DOHH2 (cell line): ENCODE measurements at regions not wholly inside any gene's neighbourhood (a gene's known extent, or its start where the extent isn't known, plus 50 kb on each side); places are given as distances from the start of the nearest gene placed in this dataset.

Experiments used
- H3F3A ChIP-seq: fragments of 200-600 bp; sonication (generic), shearing (Covaris generic); 2 replicates; pipeline ENCODE4 v1.6.0; 2016; ENCODE audit warnings: antibody characterized with exemption, mild to moderate bottlenecking; ENCODE audit not compliant: control insufficient read depth, insufficient read depth
- H3K27ac ChIP-seq: fragments of 200-600 bp; sonication (generic); 2 replicates; pipeline ENCODE4 v1.5.1; 2014; ENCODE audit warnings: low read depth, mild to moderate bottlenecking, low read length, moderate library complexity
- H3K27me3 ChIP-seq: fragments of 200-600 bp; sonication (generic); 2 replicates; pipeline ENCODE4 v1.6.1; 2014; ENCODE audit warnings: mild to moderate bottlenecking, low read length, mixed read lengths; ENCODE audit not compliant: control insufficient read depth
- H3K36me3 ChIP-seq: fragments of 200-600 bp; sonication (generic); 2 replicates; pipeline ENCODE4 v1.6.1; 2014; ENCODE audit warnings: mild to moderate bottlenecking, low read length, moderate library complexity, mixed read lengths; ENCODE audit not compliant: control insufficient read depth
- H3K4me1 ChIP-seq: fragments of 200-600 bp; sonication (generic); 2 replicates; pipeline ENCODE4 v1.6.1; 2014; ENCODE audit warnings: mild to moderate bottlenecking, low read length, mixed read lengths; ENCODE audit not compliant: control insufficient read depth
- H3K4me2 ChIP-seq: fragments of 200-600 bp; sonication (generic); 2 replicates; pipeline ENCODE4 v1.6.0; 2014; ENCODE audit warnings: mild to moderate bottlenecking, low read length, moderate library complexity
- H3K4me3 ChIP-seq: fragments of 200-600 bp; sonication (generic); 2 replicates; pipeline ENCODE4 v1.5.1; 2014; ENCODE audit warnings: mild to moderate bottlenecking, low read length, mixed read lengths
- H3K79me2 ChIP-seq: fragments of 200-600 bp; sonication (generic); 2 replicates; pipeline ENCODE4 v1.6.1; 2014; ENCODE audit warnings: mild to moderate bottlenecking, low read length, mixed read lengths; ENCODE audit not compliant: control insufficient read depth
- H3K9me2 ChIP-seq: fragments of 200-600 bp; sonication (generic); replicated peaks from 2 replicates; pipeline ENCODE4 v1.6.1; 2014; ENCODE audit warnings: mild to moderate bottlenecking, low read length, mixed read lengths; ENCODE audit not compliant: control insufficient read depth
- H3K9me3 ChIP-seq: fragments of 200-600 bp; sonication (generic); 2 replicates; pipeline ENCODE4 v1.6.1; 2014; ENCODE audit warnings: antibody characterized with exemption, low read length, mixed read lengths; ENCODE audit not compliant: control insufficient read depth, insufficient read depth
- H4K20me1 ChIP-seq: fragments of 200-600 bp; sonication (generic); 2 replicates; pipeline ENCODE4 v1.6.0; 2014; ENCODE audit warnings: low read depth, mild to moderate bottlenecking, antibody characterized with exemption, low read length, moderate library complexity; ENCODE audit not compliant: control insufficient read depth, insufficient read depth
- EZH2phosphoT487 ChIP-seq: fragments of 200-600 bp; sonication (generic); IDR thresholded peaks from 2 replicates; pipeline ENCODE4 v1.6.1; 2017; ENCODE audit warnings: borderline replicate concordance, mild to moderate bottlenecking, antibody characterized with exemption, low read length, moderate library complexity, mixed read lengths
- TF ChIP-seq, protein P1 (sequence below): fragments of 200-600 bp; sonication (generic); IDR thresholded peaks from one replicate; pipeline ENCODE4 v1.5.1; 2014; ENCODE audit warnings: antibody characterized with exemption, mild to moderate bottlenecking, low read depth, low read length; ENCODE audit not compliant: poor library complexity, severe bottlenecking

DNA sequence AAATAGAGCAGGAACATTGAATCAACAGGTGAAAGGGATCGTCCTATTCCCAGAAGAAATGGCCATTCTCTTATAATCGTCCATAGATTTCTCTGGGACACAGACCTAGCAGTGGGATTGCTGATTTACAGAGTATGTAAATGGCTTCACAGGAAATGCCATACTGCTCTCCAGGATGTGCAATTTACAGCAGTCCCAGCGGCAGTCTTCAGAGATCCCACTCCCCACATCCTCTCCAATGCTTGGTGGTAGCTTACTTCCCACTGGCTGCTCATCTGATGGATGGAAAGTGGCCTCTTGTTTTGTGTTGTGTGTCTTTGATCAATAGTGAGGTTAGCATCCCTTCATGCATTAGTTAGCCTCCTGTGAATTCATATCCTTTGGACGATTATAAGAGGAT, 58.1 kb upstream of the PRMT8 start:
- no peaks in the 10 kb centered on the region for H3K9me3 ChIP-seq
- TF ChIP-seq EZH2phosphoT487, result no peak
- TF ChIP-seq, protein P1, sequence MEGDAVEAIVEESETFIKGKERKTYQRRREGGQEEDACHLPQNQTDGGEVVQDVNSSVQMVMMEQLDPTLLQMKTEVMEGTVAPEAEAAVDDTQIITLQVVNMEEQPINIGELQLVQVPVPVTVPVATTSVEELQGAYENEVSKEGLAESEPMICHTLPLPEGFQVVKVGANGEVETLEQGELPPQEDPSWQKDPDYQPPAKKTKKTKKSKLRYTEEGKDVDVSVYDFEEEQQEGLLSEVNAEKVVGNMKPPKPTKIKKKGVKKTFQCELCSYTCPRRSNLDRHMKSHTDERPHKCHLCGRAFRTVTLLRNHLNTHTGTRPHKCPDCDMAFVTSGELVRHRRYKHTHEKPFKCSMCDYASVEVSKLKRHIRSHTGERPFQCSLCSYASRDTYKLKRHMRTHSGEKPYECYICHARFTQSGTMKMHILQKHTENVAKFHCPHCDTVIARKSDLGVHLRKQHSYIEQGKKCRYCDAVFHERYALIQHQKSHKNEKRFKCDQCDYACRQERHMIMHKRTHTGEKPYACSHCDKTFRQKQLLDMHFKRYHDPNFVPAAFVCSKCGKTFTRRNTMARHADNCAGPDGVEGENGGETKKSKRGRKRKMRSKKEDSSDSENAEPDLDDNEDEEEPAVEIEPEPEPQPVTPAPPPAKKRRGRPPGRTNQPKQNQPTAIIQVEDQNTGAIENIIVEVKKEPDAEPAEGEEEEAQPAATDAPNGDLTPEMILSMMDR, result no peak
- H3K9me2 ChIP-seq, result no peaks in the 10 kb centered on the region
- no peak overlapping the region for H3K4me2 ChIP-seq
- no peaks in the 10 kb centered on the region for H4K20me1 ChIP-seq
- no peaks in the 10 kb centered on the region for H3F3A ChIP-seq
- H3K27ac ChIP-seq, result no peak overlapping the region
- H3K27me3 ChIP-seq, result no peaks in the 10 kb centered on the region
- no peaks in the 10 kb centered on the region for H3K36me3 ChIP-seq
- H3K79me2 ChIP-seq, result no peaks in the 10 kb centered on the region
- H3K4me3 ChIP-seq, result no peak overlapping the region
- no peaks in the 10 kb centered on the region for H3K4me1 ChIP-seq

- H3K27me3 ChIP-seq, result peaks cover 8% of the 10 kb centered on the region
- H3K4me3 ChIP-seq, result no peak overlapping the region
- TF ChIP-seq, protein P1, result no peak
- TF ChIP-seq EZH2phosphoT487, result no peak
Observed at GRCh38 chr12:3436461-3437065, 54.4 kb upstream of the PRMT8 start.

DNA sequence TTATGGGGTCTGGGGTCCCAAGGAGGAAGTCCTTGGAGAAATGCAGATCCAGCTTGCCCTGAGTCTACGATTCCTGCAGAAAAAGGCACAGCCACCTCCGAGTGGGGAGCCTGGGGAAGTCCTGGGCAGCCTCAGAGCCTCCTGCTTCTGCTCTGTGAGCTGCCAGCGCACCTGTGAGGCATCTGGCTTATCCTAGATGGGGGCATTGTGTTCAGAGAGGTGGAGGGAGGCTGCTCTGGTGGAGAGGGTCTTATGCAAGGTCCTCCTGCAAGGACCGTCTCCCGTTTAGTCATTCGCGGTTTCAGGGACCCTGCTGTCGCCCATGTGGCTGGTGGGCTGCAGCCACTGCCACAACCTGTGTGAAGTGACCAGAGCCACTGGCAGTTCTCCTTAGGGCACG, 53.0 kb upstream of the PRMT8 start:
- Histone ChIP-seq H3K4me1 (no peaks in the 10 kb centered on the region), H3K27ac (no peak overlapping the region), H3K4me2 (no peak overlapping the region), H4K20me1 (no peaks in the 10 kb centered on the region), H3K4me3 (no peak overlapping the region), H3K9me2 (no peaks in the 10 kb centered on the region), H3K36me3 (no peaks in the 10 kb centered on the region), H3K9me3 (no peaks in the 10 kb centered on the region), H3K79me2 (no peaks in the 10 kb centered on the region), H3F3A (no peaks in the 10 kb centered on the region), H3K27me3 (peaks cover 9% of the 10 kb centered on the region)
- TF ChIP-seq, protein P1, result no peak
- TF ChIP-seq EZH2phosphoT487, result no peak

More at GRCh38 chr12:3436461-3437065, 54.4 kb upstream of the PRMT8 start:
- Histone ChIP-seq H3K36me3 (no peaks in the 10 kb centered on the region), H3K27ac (no peak overlapping the region), H3K4me1 (no peaks in the 10 kb centered on the region), H3K9me2 (no peaks in the 10 kb centered on the region), H3K79me2 (no peaks in the 10 kb centered on the region), H3K4me2 (no peak overlapping the region), H3K9me3 (no peaks in the 10 kb centered on the region), H4K20me1 (no peaks in the 10 kb centered on the region), H3F3A (no peaks in the 10 kb centered on the region)
